RCC 7860 (cell line): ENCODE measurements at regions not wholly inside any gene's neighbourhood (a gene's known extent, or its start where the extent isn't known, plus 50 kb on each side); places are given as distances from the start of the nearest gene placed in this dataset.
"Not testable (repeated sequence)": the region's sequence is repeated elsewhere in the genome, so short reads cannot be mapped to it uniquely, and the experiment has no call there.

Source experiments
- DNase-seq: peaks from one replicate; pipeline ENCODE4 v3.0.0-alpha.2; 2015; ENCODE audit warnings: low spot score
- FAIRE-seq: peaks from 2 replicates; lab custom pipeline; 2012; peaks lifted over from hg19 to GRCh38; lab: Jason Lieb, UNC

- no peak for FAIRE-seq
These were observed 169.4 kb downstream of the MINAR1 start for GRCh38 chr15:79601405-79602086.

GRCh38 chr15:79602180-79602579 lies 170.0 kb downstream of the MINAR1 start:
- no peak for DNase-seq
- FAIRE-seq, result no peak

More at GRCh38 chr15:79601405-79602086, 169.4 kb downstream of the MINAR1 start:
- DNase-seq, result no peak

GRCh38 chr15:79602731-79603130 lies 170.6 kb downstream of the MINAR1 start:
- DNase-seq, result no peak
- FAIRE-seq, result no peak

- DNase-seq, result no peak
- FAIRE-seq, result no peak
These were observed 174.8 kb downstream of the MINAR1 start for GRCh38 chr15:79606831-79607355.

GRCh38 chr15:79608066-79608864 lies 176.1 kb downstream of the MINAR1 start:
- DNase-seq (no peak), FAIRE-seq (no peak)

GRCh38 chr15:79609506-79609905 lies 177.4 kb downstream of the MINAR1 start:
- DNase-seq (no peak), FAIRE-seq (no peak)

- FAIRE-seq, result no peak
- no peak for DNase-seq
These were observed 177.9 kb downstream of the MINAR1 start for GRCh38 chr15:79610021-79610420.

- no peak for FAIRE-seq
- no peak for DNase-seq
These were observed 183.6 kb downstream of the MINAR1 start for GRCh38 chr15:79615754-79616153.

GRCh38 chr15:79617071-79617470 lies 184.9 kb downstream of the MINAR1 start:
- FAIRE-seq, result peak; percentile 30
- peak; percentile 23 for DNase-seq

GRCh38 chr15:79620112-79620857 lies 188.1 kb downstream of the MINAR1 start:
- FAIRE-seq (no peak), DNase-seq (no peak)

GRCh38 chr15:79621805-79622204 lies 189.7 kb downstream of the MINAR1 start:
- FAIRE-seq, DNase-seq: not testable (repeated sequence)

GRCh38 chr15:79623488-79623887 lies 191.4 kb downstream of the MINAR1 start:
- FAIRE-seq (no peak), DNase-seq (no peak)

- peak; percentile 15 for DNase-seq
- no peak for FAIRE-seq
These were observed 197.6 kb downstream of the MINAR1 start for GRCh38 chr15:79629687-79630086.

GRCh38 chr15:79632457-79632856 lies 200.3 kb downstream of the MINAR1 start:
- DNase-seq (no peak), FAIRE-seq (no peak)

- DNase-seq (no peak), FAIRE-seq (no peak)
These were observed 203.1 kb downstream of the MINAR1 start for GRCh38 chr15:79635149-79635771.

- DNase-seq, result peak; percentile 51
- no peak for FAIRE-seq
These were observed 203.9 kb downstream of the MINAR1 start for GRCh38 chr15:79635897-79636561.

- FAIRE-seq (peak; percentile 93), DNase-seq (peak; percentile 94)
These were observed 208.1 kb downstream of the MINAR1 start for GRCh38 chr15:79640206-79640605.

- DNase-seq (no peak), FAIRE-seq (no peak)
These were observed 209.7 kb downstream of the MINAR1 start for GRCh38 chr15:79641841-79642240.

- DNase-seq, result no peak
- no peak for FAIRE-seq
These were observed 211.3 kb downstream of the MINAR1 start for GRCh38 chr15:79643393-79643792.

GRCh38 chr15:79644091-79644490 lies 212.0 kb downstream of the MINAR1 start:
- peak; percentile 89 for FAIRE-seq
- DNase-seq, result peak; percentile 67
